K562 (cell line): ENCODE measurements at regions not wholly inside any gene's neighbourhood (a gene's known extent, or its start where the extent isn't known, plus 50 kb on each side); places are given as distances from the start of the nearest gene placed in this dataset.
A peak's percentile ranks its signal among the peaks of the same experiment; 100 is the strongest.

Experiments used
- ATAC-seq: fragments of 200-7000 bp; cut with Tn5 transposase; 3 replicates; pipeline ENCODE4 v1.9.1; 2020; ENCODE audit warnings: moderate library complexity
- BruUV-seq: library from RNA; stranded (reverse); fragments of 400-500 nt; replicated peaks from 2 replicates; lab custom pipeline; 2021; lab: Mats Ljungman, UMichigan
- CTCF ChIA-PET: fragments of 300-600 bp; formaldehyde crosslinking; extraction: SDS; loops from one replicate; lab custom pipeline; 2021; ENCODE audit warnings: low intra/inter-chr PET ratio; lab: Yijun Ruan, JAX
- POLR2A ChIA-PET: fragments of 300-600, 350-650 bp; sonication (Branson Sonifier 250); formaldehyde crosslinking; extraction: SDS; loops from one replicate; lab custom pipeline; 2021; ENCODE audit warnings: antibody characterized with exemption, inconsistent platforms; lab: Yijun Ruan, JAX
- DNase-seq, 4 experiments: peaks; one replicate each; pipeline versions ENCODE4 v3.0.0 to v3.0.0-alpha.2; 2011 to 2018; ENCODE audit warnings: low spot score in 3 of 4, mixed read lengths in 3 of 4; ENCODE audit errors: extremely low read depth in 1 of 4
- FAIRE-seq: peaks from 2 replicates; lab custom pipeline; 2011; peaks lifted over from hg19 to GRCh38; lab: Jason Lieb, UNC
- H2AFZ ChIP-seq: 2 replicates; pipeline ENCODE4 v1.6.0; 2011; ENCODE audit warnings: low read depth, low read length, control low read depth, inconsistent platforms
- H3K27ac ChIP-seq: fragments of 200-600 bp; 3 replicates; pipeline ENCODE4 v1.8.0; 2011; ENCODE audit warnings: low read depth, mild to moderate bottlenecking, control low read depth, inconsistent platforms, low read length, moderate library complexity, mixed read lengths; ENCODE audit errors: extremely low read depth
- H3K27me3 ChIP-seq, 2 experiments: fragments of 300-600 bp in 1 of 2; 2 replicates in 1 of 2; 3 replicates in 1 of 2; pipeline versions ENCODE4 v1.6.0 to v1.8.0; 2011; ENCODE audit warnings: inconsistent platforms in 2 of 2, low read length in 2 of 2, mild to moderate bottlenecking in 1 of 2, mixed read lengths in 1 of 2, moderate library complexity in 1 of 2; ENCODE audit not compliant: control insufficient read depth in 2 of 2, insufficient read depth in 2 of 2
- H3K36me3 ChIP-seq: fragments of 300-600 bp; 3 replicates; pipeline ENCODE4 v1.8.0; 2011; ENCODE audit warnings: mild to moderate bottlenecking, low read length, inconsistent platforms; ENCODE audit not compliant: control insufficient read depth, insufficient read depth
- H3K4me1 ChIP-seq, 2 experiments: fragments of 200-600 bp in 1 of 2; replicated peaks in 1 of 2; 2 replicates in 1 of 2; 3 replicates in 1 of 2; pipeline versions ENCODE4 v1.5.1 to v1.8.0; 2011; ENCODE audit warnings: inconsistent platforms in 2 of 2, low read length in 2 of 2, mild to moderate bottlenecking in 1 of 2, mixed read lengths in 1 of 2, moderate library complexity in 1 of 2; ENCODE audit not compliant: control insufficient read depth in 2 of 2, insufficient read depth in 2 of 2
- H3K4me2 ChIP-seq: 2 replicates; pipeline ENCODE4 v1.6.1; 2011; ENCODE audit warnings: low read length, control low read depth, inconsistent platforms, mixed read lengths; ENCODE audit not compliant: insufficient read depth
- H3K4me3 ChIP-seq: fragments of 200-600 bp; sonication (generic), shearing (Covaris generic); 2 replicates; pipeline ENCODE4 v1.5.1; 2016; ENCODE audit warnings: control low read depth, inconsistent platforms
- H3K79me2 ChIP-seq: fragments of 200-600 bp; 3 replicates; pipeline ENCODE4 v1.8.0; 2011; ENCODE audit warnings: low read length, inconsistent platforms; ENCODE audit not compliant: control insufficient read depth, insufficient read depth
- H3K9ac ChIP-seq, 2 experiments: 2 replicates each; pipeline versions ENCODE4 v1.6.0 to v1.6.1; 2011; ENCODE audit warnings: low read depth in 2 of 2, low read length in 2 of 2, control low read depth in 1 of 2, inconsistent platforms in 1 of 2, mild to moderate bottlenecking in 1 of 2, mixed read lengths in 1 of 2; ENCODE audit not compliant: insufficient read depth in 1 of 2
- H3K9me1 ChIP-seq: one replicate; pipeline ENCODE4 v1.6.0; 2011; ENCODE audit warnings: inconsistent platforms, mild to moderate bottlenecking, low read length, moderate library complexity; ENCODE audit not compliant: control insufficient read depth, insufficient read depth
- H3K9me3 ChIP-seq: replicated peaks from 2 replicates; pipeline ENCODE4 v1.5.1; 2011; ENCODE audit warnings: low read depth, low read length, inconsistent platforms; ENCODE audit not compliant: control insufficient read depth, insufficient read depth
- H4K20me1 ChIP-seq: replicated peaks from 2 replicates; pipeline ENCODE4 v1.6.1; 2011; ENCODE audit warnings: low read length, inconsistent platforms, mixed read lengths; ENCODE audit not compliant: control insufficient read depth, insufficient read depth
- ATF3 ChIP-seq, 2 experiments: fragments of 450-650 bp in 1 of 2; sonication (generic) in 1 of 2; formaldehyde crosslinking in 1 of 2; IDR thresholded peaks in 1 of 2; conservative IDR thresholded peaks in 1 of 2; 2 replicates each; pipeline versions ENCODE4 v1.6.1 to v1.8.1; 2016 to 2023; ENCODE audit warnings: mild to moderate bottlenecking in 2 of 2, moderate library complexity in 2 of 2, inconsistent platforms in 1 of 2, missing genetic modification reagents in 1 of 2
- RFX1 ChIP-seq: fragments of 450-650 bp; IDR thresholded peaks from 2 replicates; pipeline ENCODE4 v1.6.1; 2016; ENCODE audit warnings: mild to moderate bottlenecking, moderate library complexity
- SRSF7 ChIP-seq: fragments of 200-400 bp; formaldehyde crosslinking; optimal IDR thresholded peaks from 2 replicates; pipeline ENCODE3; 2017; ENCODE audit warnings: mild to moderate bottlenecking, low read depth, low read length
- TRIM28 ChIP-seq: fragments of 450-650 bp; IDR thresholded peaks from 2 replicates; pipeline ENCODE4 v1.6.1; 2017
- ZFP1 ChIP-seq: fragments of 450-650 bp; formaldehyde crosslinking; IDR thresholded peaks from 2 replicates; pipeline ENCODE4 v1.4.0; 2020; ENCODE audit warnings: mild to moderate bottlenecking, mixed read lengths
- ZNF77 ChIP-seq: fragments of 250-450 bp; sonication (Bioruptor Pico); IDR thresholded peaks from 2 replicates; pipeline ENCODE4 v1.5.0; 2020
- WGBS: fragments of 100-300 bp; shearing (Covaris generic); methylation state at CpG from one replicate; pipeline ENCODE4 v1.1.6; 2016; ENCODE audit warnings: low coverage, mixed read lengths; ENCODE audit not compliant: insufficient coverage; ENCODE audit errors: missing lambda C conversion rate; 5-methylcytosine and 5-hydroxymethylcytosine counted together
- in situ Hi-C: fragments of 300-500 bp; cut with MboI; formaldehyde crosslinking; loops from 4 replicates; pipeline ENCODE4 v1.15.0; 2018; ENCODE audit warnings: inconsistent platforms, mixed read lengths
- intact Hi-C: fragments of 100-400 bp; cut with micrococcal nuclease; formaldehyde crosslinking; loops from 2 replicates; pipeline ENCODE4 v1.14.2; 2022
- TF ChIP-seq, protein P1 (sequence below): fragments of 450-650 bp; IDR thresholded peaks from 2 replicates; pipeline ENCODE4 v1.6.1; 2016; ENCODE audit warnings: borderline replicate concordance
- TF ChIP-seq, protein P2 (sequence below), 2 experiments: fragments of 450-650 bp; IDR thresholded peaks; 2 replicates each; pipeline ENCODE4 v1.6.1; 2016

DNA sequence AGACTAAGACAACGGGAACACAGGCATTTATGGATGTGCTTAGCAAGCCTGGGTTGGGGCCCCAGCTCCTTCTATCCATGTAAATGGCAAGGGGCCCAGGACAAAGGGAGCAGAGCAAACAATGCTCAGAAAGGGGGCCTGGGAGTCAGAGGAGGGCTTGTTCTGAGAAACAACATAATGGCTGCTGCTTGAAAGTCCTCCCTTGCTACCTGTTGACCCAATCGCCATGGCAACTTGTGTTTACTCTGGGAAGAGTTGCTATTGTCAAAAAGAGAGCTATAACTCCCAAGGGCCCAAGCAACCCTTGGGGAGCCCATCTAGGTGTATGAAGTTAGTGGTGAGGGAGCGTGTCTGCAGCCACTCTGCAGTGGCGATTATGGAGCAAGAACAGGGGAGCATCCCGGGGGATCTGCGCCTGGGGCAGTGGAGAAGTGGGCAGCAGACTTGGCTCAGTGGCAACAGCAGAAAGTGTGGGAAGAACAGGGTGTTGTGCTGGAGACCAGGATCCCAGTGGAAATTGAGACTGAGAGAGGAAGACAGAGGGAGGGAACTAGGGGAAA lies 118.7 kb upstream of the NLRP1 start:
- Histone ChIP-seq H3K27me3 (no peaks in the 10 kb centered on the region; a peak in 1 of 5 replicates), H3K4me2 (no peak overlapping the region), H3K9me1 (no peaks in the 10 kb centered on the region)
- TF ChIP-seq ZFP1 (CRISPR knock-in tag) (no peak), RFX1 (peak; percentile 21; the same call in 1 of the 2 replicates), TRIM28 (no peak), ATF3 (IDR thresholded peaks at IDR 0.05) (no peak), ATF3 (CRISPR knock-in tag; conservative IDR thresholded peaks at IDR 0.05) (no peak), ZNF77 (CRISPR knock-in tag) (no peak), SRSF7 (no peak)
- TF ChIP-seq, protein P1, sequence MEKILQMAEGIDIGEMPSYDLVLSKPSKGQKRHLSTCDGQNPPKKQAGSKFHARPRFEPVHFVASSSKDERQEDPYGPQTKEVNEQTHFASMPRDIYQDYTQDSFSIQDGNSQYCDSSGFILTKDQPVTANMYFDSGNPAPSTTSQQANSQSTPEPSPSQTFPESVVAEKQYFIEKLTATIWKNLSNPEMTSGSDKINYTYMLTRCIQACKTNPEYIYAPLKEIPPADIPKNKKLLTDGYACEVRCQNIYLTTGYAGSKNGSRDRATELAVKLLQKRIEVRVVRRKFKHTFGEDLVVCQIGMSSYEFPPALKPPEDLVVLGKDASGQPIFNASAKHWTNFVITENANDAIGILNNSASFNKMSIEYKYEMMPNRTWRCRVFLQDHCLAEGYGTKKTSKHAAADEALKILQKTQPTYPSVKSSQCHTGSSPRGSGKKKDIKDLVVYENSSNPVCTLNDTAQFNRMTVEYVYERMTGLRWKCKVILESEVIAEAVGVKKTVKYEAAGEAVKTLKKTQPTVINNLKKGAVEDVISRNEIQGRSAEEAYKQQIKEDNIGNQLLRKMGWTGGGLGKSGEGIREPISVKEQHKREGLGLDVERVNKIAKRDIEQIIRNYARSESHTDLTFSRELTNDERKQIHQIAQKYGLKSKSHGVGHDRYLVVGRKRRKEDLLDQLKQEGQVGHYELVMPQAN: no peak
- TF ChIP-seq, protein P2, sequence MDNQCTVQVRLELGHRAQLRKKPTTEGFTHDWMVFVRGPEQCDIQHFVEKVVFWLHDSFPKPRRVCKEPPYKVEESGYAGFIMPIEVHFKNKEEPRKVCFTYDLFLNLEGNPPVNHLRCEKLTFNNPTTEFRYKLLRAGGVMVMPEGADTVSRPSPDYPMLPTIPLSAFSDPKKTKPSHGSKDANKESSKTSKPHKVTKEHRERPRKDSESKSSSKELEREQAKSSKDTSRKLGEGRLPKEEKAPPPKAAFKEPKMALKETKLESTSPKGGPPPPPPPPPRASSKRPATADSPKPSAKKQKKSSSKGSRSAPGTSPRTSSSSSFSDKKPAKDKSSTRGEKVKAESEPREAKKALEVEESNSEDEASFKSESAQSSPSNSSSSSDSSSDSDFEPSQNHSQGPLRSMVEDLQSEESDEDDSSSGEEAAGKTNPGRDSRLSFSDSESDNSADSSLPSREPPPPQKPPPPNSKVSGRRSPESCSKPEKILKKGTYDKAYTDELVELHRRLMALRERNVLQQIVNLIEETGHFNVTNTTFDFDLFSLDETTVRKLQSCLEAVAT (IDR thresholded peaks at IDR 0.05): no peak
- TF ChIP-seq, all 486 proteins: peak for 1
- Histone ChIP-seq H4K20me1 (no peaks in the 10 kb centered on the region), H3K79me2 (no peaks in the 10 kb centered on the region), H3K27ac (no peak overlapping the region), H3K4me3 (no peak overlapping the region), H3K4me1 (no peaks in the 10 kb centered on the region; a peak in 1 of 5 replicates), H3K9ac (no peak overlapping the region), H2AFZ (no peak overlapping the region), H3K9me3 (no peaks in the 10 kb centered on the region), H3K36me3 (no peaks in the 10 kb centered on the region)
- in situ Hi-C loops (loop anchor here (25.0 kb wide), 1 partner anchor 709 kb away; no protein-coding TSS in a partner anchor), intact Hi-C loops (no loop called here)
- DNase-seq (no peak), ATAC-seq (no peak), FAIRE-seq (no peak)
- POLR2A ChIA-PET: no interaction called here
- WGBS: 0% methylated on average over 6 of the region's 6 CpGs
- no TSS peak for BruUV-seq
- CTCF ChIA-PET: no interaction called here
